ENCODE measurements at regions not wholly inside any gene's neighbourhood (a gene's known extent, or its start where the extent isn't known, plus 50 kb on each side); places are given as distances from the start of the nearest gene placed in this dataset.
"Not testable (repeated sequence)": the region's sequence is repeated elsewhere in the genome, so short reads cannot be mapped to it uniquely, and the experiment has no call there.

DNA sequence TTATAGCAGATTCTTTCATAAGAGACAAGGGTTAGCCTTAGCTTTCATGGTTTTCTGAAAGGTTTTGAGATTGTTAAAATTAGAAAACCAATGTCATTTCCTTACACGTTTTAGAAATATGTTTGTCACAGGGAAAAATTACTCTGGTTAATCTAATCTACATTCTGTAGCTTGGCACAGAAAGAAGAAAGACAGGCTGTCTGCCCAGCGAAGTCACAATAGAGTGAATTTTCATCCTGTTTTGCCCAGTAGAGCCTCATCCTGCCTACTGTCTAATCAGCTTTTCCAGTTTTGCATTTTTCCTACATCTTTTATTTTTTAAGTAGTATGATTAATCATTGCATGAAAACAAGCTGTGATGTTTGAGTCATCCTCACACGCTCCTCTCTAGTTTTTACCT, 688.8 kb downstream of the MTRR start:
- H3K27me3 ChIP-seq (ENCODE audit: insufficient read depth, low read length), result no peaks in the 10 kb centered on the region
- H3K4me3 ChIP-seq (ENCODE audit: low read length), result no peak overlapping the region
- H3K27ac ChIP-seq (ENCODE audit: low read length), result no peak overlapping the region
- no peaks in the 10 kb centered on the region for H3K36me3 ChIP-seq (ENCODE audit: insufficient read depth, low read depth, low read length)
- no peaks in the 10 kb centered on the region for H3K4me1 ChIP-seq (ENCODE audit: insufficient read depth, low read length)
- peaks cover 11% of the 10 kb centered on the region; the same call in 1 of the 2 replicates for H3K9me3 ChIP-seq (ENCODE audit: insufficient read depth, low read depth, low read length)
- no peak overlapping the region for H3K9ac ChIP-seq (ENCODE audit: low read depth, low read length)

- peaks cover 1% of the 10 kb centered on the region; the same call in 1 of the 2 replicates for H3K9me3 ChIP-seq (ENCODE audit: insufficient read depth, low read depth, low read length)
- no peaks in the 10 kb centered on the region for H3K27me3 ChIP-seq (ENCODE audit: insufficient read depth, low read length)
- H3K4me3 ChIP-seq (ENCODE audit: low read length), result no peak overlapping the region
- no peak overlapping the region for H3K27ac ChIP-seq (ENCODE audit: low read length)
- H3K9ac ChIP-seq (ENCODE audit: low read depth, low read length), result no peak overlapping the region
- H3K36me3 ChIP-seq (ENCODE audit: insufficient read depth, low read depth, low read length), result no peaks in the 10 kb centered on the region
- no peaks in the 10 kb centered on the region for H3K4me1 ChIP-seq (ENCODE audit: insufficient read depth, low read length)
Measured at GRCh38 chr5:8560776-8561175, 691.8 kb downstream of the MTRR start.

- Histone ChIP-seq H3K4me3 (ENCODE audit: low read length) (no peak overlapping the region), H3K27me3 (ENCODE audit: insufficient read depth, low read length) (no peaks in the 10 kb centered on the region), H3K9me3 (ENCODE audit: insufficient read depth, low read depth, low read length) (no peaks in the 10 kb centered on the region), H3K4me1 (ENCODE audit: insufficient read depth, low read length) (no peaks in the 10 kb centered on the region), H3K9ac (ENCODE audit: low read depth, low read length) (no peak overlapping the region), H3K27ac (ENCODE audit: low read length) (no peak overlapping the region), H3K36me3 (ENCODE audit: insufficient read depth, low read depth, low read length) (no peaks in the 10 kb centered on the region)
Measured at GRCh38 chr5:8561224-8561840, 692.4 kb downstream of the MTRR start.

- H3K36me3 ChIP-seq (ENCODE audit: insufficient read depth, low read depth, low read length), result no peaks in the 10 kb centered on the region
- H3K27ac ChIP-seq (ENCODE audit: low read length), result no peak overlapping the region
- H3K9ac ChIP-seq (ENCODE audit: low read depth, low read length), result no peak overlapping the region
- H3K27me3 ChIP-seq (ENCODE audit: insufficient read depth, low read length), result no peaks in the 10 kb centered on the region
- H3K4me3 ChIP-seq (ENCODE audit: low read length), result no peak overlapping the region
- no peaks in the 10 kb centered on the region for H3K4me1 ChIP-seq (ENCODE audit: insufficient read depth, low read length)
- no peaks in the 10 kb centered on the region for H3K9me3 ChIP-seq (ENCODE audit: insufficient read depth, low read depth, low read length)
Measured at GRCh38 chr5:8561854-8562253, 692.9 kb downstream of the MTRR start.

DNA sequence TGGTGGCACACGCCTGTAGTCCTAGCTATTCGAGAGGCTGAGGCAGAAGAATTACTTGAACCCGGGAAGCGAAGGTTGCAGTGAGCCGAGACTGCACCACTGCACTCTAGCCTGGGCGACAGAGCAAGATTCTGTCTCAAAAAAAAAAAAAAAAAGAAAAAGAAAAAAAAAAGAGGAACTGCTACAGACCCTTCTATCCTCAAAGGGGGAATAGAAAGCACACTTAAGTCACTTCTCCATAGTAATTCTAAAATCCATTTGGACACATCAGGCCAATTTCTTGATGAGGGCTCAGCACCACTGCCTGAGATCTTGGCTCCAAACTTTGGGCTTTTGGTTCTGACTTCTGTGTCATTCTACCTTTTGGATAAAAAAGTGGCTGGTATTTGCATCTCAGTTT, 694.6 kb downstream of the MTRR start:
- not testable (repeated sequence) for H3K27ac ChIP-seq (ENCODE audit: low read length); H3K36me3 ChIP-seq (ENCODE audit: insufficient read depth, low read depth, low read length); H3K27me3 ChIP-seq (ENCODE audit: insufficient read depth, low read length); H3K9ac ChIP-seq (ENCODE audit: low read depth, low read length); H3K4me1 ChIP-seq (ENCODE audit: insufficient read depth, low read length); H3K9me3 ChIP-seq (ENCODE audit: insufficient read depth, low read depth, low read length); H3K4me3 ChIP-seq (ENCODE audit: low read length)

DNA sequence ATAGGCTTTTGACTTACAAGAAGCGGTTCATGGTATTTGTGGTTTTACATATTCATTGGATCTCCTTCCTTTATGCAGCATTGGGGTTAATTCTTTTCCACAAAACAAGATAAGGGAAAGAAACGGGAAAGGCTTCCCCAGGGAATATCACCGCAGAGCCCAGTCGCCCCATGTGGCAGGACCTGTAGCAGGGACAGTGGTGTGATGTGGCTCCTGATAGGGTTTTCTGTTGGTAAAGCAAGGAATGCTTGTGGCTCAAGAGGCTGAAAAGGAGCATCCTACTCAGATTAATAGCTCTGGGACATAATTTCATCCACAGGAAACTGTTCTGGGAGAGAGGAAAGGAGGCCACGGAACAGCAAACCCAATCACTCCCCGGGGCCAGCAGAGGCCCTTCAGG, 699.9 kb downstream of the MTRR start:
- H3K9ac ChIP-seq (ENCODE audit: low read depth, low read length), result no peak overlapping the region
- H3K36me3 ChIP-seq (ENCODE audit: insufficient read depth, low read depth, low read length), result no peaks in the 10 kb centered on the region
- no peak overlapping the region for H3K27ac ChIP-seq (ENCODE audit: low read length)
- no peaks in the 10 kb centered on the region for H3K27me3 ChIP-seq (ENCODE audit: insufficient read depth, low read length)
- H3K9me3 ChIP-seq (ENCODE audit: insufficient read depth, low read depth, low read length), result no peaks in the 10 kb centered on the region
- H3K4me3 ChIP-seq (ENCODE audit: low read length), result no peak overlapping the region
- H3K4me1 ChIP-seq (ENCODE audit: insufficient read depth, low read length), result no peaks in the 10 kb centered on the region

DNA sequence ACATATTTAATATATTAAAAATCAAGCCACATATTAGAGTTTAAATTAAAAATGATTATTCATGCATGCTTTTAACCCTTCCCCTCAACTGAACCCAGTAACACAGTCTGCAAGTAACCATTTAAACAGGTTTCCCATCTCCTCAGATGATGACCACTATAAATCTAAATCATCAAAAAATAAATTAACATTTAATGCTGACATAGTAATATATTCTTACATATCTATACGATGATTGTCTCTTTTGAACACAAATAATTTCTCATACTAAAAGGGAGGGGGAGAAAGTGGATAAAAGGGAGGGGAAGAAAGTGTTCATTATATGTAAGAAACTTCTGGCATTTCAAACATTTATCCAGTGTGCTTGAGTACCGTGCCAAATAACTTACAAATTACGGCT, 701.6 kb downstream of the MTRR start:
- no peaks in the 10 kb centered on the region for H3K4me1 ChIP-seq (ENCODE audit: insufficient read depth, low read length)
- no peaks in the 10 kb centered on the region for H3K9me3 ChIP-seq (ENCODE audit: insufficient read depth, low read depth, low read length)
- H3K9ac ChIP-seq (ENCODE audit: low read depth, low read length), result no peak overlapping the region
- H3K36me3 ChIP-seq (ENCODE audit: insufficient read depth, low read depth, low read length), result no peaks in the 10 kb centered on the region
- no peak overlapping the region for H3K4me3 ChIP-seq (ENCODE audit: low read length)
- no peak overlapping the region for H3K27ac ChIP-seq (ENCODE audit: low read length)
- H3K27me3 ChIP-seq (ENCODE audit: insufficient read depth, low read length), result no peaks in the 10 kb centered on the region

DNA sequence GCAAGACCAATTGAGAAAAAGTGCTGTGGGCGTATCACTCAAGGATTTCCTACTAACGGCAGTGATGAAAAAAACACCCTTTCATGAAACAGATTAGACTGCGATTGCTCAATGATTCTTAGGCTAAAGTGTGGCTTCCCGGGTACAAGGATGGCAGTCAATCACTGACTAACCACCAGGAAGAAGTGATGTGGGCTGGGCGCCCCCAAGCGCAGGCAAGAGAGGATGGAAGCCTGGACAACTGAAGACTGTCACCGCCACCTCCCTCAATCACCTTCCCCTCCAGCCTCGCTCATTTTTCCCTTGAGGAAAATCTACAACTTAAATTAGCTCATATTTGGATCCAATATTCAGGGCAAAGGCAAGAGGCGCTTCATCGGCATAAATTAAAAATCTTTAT, 707.2 kb downstream of the MTRR start:
- Histone ChIP-seq H3K4me3 (ENCODE audit: low read length) (no peak overlapping the region), H3K36me3 (ENCODE audit: insufficient read depth, low read depth, low read length) (no peaks in the 10 kb centered on the region), H3K9ac (ENCODE audit: low read depth, low read length) (no peak overlapping the region), H3K27me3 (ENCODE audit: insufficient read depth, low read length) (no peaks in the 10 kb centered on the region), H3K4me1 (ENCODE audit: insufficient read depth, low read length) (no peaks in the 10 kb centered on the region), H3K27ac (ENCODE audit: low read length) (no peak overlapping the region), H3K9me3 (ENCODE audit: insufficient read depth, low read depth, low read length) (no peaks in the 10 kb centered on the region)

DNA sequence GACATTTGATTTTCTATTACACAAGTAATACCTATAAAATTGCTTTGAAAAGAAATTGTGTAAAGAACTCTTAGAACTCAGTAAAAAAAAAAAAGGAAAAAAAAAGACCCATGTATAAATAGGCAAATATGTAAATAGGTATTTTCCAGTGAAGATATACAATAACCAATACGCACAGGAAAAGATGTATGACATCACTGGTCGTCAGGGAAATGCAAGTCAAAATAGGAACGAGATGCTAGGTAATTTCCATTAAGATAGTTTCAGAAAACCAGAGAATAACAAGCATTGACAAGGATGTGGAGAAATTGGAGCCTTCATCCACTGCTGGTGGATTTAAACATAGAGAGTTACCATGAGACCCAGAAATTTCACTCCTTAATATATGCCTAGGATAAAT, 708.8 kb downstream of the MTRR start:
- H3K9ac ChIP-seq (ENCODE audit: low read depth, low read length), result no peak overlapping the region
- no peak overlapping the region for H3K27ac ChIP-seq (ENCODE audit: low read length)
- H3K4me1 ChIP-seq (ENCODE audit: insufficient read depth, low read length), result no peaks in the 10 kb centered on the region
- no peaks in the 10 kb centered on the region for H3K36me3 ChIP-seq (ENCODE audit: insufficient read depth, low read depth, low read length)
- H3K4me3 ChIP-seq (ENCODE audit: low read length), result no peak overlapping the region
- H3K27me3 ChIP-seq (ENCODE audit: insufficient read depth, low read length), result no peaks in the 10 kb centered on the region
- no peaks in the 10 kb centered on the region for H3K9me3 ChIP-seq (ENCODE audit: insufficient read depth, low read depth, low read length)

- Histone ChIP-seq H3K4me3 (ENCODE audit: low read length) (no peak overlapping the region), H3K27ac (ENCODE audit: low read length) (no peak overlapping the region), H3K36me3 (ENCODE audit: insufficient read depth, low read depth, low read length) (no peaks in the 10 kb centered on the region), H3K4me1 (ENCODE audit: insufficient read depth, low read length) (no peaks in the 10 kb centered on the region), H3K9ac (ENCODE audit: low read depth, low read length) (no peak overlapping the region), H3K9me3 (ENCODE audit: insufficient read depth, low read depth, low read length) (no peaks in the 10 kb centered on the region), H3K27me3 (ENCODE audit: insufficient read depth, low read length) (no peaks in the 10 kb centered on the region)
Measured at GRCh38 chr5:8580298-8580697, 711.4 kb downstream of the MTRR start.

DNA sequence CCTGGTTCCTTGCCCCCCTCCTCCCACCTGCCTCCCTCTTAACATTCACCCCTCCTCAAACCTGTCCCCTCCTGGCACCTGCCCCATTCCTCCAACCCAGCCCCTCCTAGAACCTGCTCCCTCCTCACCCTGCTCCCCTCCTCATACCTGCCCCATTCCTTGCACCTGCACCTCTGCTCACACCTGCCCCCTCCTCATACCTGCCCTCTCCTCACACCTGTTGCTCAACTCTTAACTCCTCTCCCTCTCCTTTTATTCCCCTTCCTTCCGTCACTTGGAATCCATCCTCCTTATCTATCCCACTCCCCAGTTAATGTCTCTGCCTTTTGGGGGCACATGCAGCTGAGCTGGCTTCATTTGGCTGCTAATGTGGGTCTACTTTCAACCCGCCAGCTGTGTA, 712.1 kb downstream of the MTRR start:
- Histone ChIP-seq H3K9ac (ENCODE audit: low read depth, low read length) (no peak overlapping the region), H3K9me3 (ENCODE audit: insufficient read depth, low read depth, low read length) (no peaks in the 10 kb centered on the region), H3K4me1 (ENCODE audit: insufficient read depth, low read length) (no peaks in the 10 kb centered on the region), H3K4me3 (ENCODE audit: low read length) (no peak overlapping the region), H3K36me3 (ENCODE audit: insufficient read depth, low read depth, low read length) (no peaks in the 10 kb centered on the region), H3K27me3 (ENCODE audit: insufficient read depth, low read length) (no peaks in the 10 kb centered on the region), H3K27ac (ENCODE audit: low read length) (no peak overlapping the region)

GRCh38 chr5:8585230-8586018, 716.5 kb downstream of the MTRR start:
- Histone ChIP-seq H3K27me3 (ENCODE audit: insufficient read depth, low read length) (no peaks in the 10 kb centered on the region), H3K9me3 (ENCODE audit: insufficient read depth, low read depth, low read length) (no peaks in the 10 kb centered on the region)

More at GRCh38 chr5:8585230-8586018, 716.5 kb downstream of the MTRR start:
- Histone ChIP-seq H3K36me3 (ENCODE audit: insufficient read depth, low read depth, low read length) (no peaks in the 10 kb centered on the region), H3K27ac (ENCODE audit: low read length) (no peak overlapping the region), H3K4me3 (ENCODE audit: low read length) (no peak overlapping the region), H3K9ac (ENCODE audit: low read depth, low read length) (no peak overlapping the region), H3K4me1 (ENCODE audit: insufficient read depth, low read length) (no peaks in the 10 kb centered on the region)
